Left cardiac atrium (tissue), 4 donors: ENCODE measurements at regions not wholly inside any gene's neighbourhood (a gene's known extent, or its start where the extent isn't known, plus 50 kb on each side); places are given as distances from the start of the nearest gene placed in this dataset.

Source experiments
- ATAC-seq, 2 donors: fragments of 200-7000 bp; cut with Tn5 transposase; one replicate each; pipeline ENCODE4 v1.9.1; 2020; ENCODE audit warnings: mild to moderate bottlenecking in 2 of 2, moderate library complexity in 2 of 2
- DNase-seq: peaks from one replicate; pipeline ENCODE4 v3.0.0-alpha.2; 2020
- intact Hi-C, 2 donors: fragments of 100-400 bp; cut with DNase I; formaldehyde crosslinking; loops; one replicate each; pipeline versions ENCODE4 v1.14.1 to v1.15.1; 2022 to 2023
- donor health status: DM: no; HTN: yes; CAD: no.
- donor health status: DM: no; HTN: yes; CAD: no; lungs with severe emphysema.
- donor health status: DM: yes; HTN: yes; CAD: no.
- donor health status: Dilated cardiomyopathy.

DNA sequence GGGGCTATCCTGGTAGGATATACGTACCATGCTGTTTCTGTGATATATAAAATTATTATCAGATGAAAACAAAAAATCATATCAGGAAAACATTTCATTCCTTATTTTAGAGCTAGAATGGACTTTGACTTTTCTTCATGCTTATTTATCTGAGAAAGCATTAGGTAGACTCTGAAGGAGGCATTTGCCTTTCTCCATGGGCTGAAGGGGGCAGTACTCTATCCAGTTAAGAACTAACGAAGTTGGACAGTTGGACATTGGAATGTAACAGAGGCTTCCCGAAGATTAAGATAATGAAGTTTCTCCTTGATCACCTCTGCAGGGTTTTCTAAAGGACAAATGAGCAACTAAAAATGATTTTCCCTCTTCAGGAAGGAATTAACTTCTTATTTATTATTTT is 233.9 kb downstream of the SAMD5 start:
- DNase-seq: no peak
- intact Hi-C loops: no loop called here
- no peak for ATAC-seq

- no peak for DNase-seq
- intact Hi-C loops: no loop called here
- ATAC-seq: no peak
Measured at GRCh38 chr6:147744012-147744411, 235.5 kb downstream of the SAMD5 start.

GRCh38 chr6:147749331-147749730 is 240.8 kb downstream of the SAMD5 start:
- ATAC-seq (no peak), DNase-seq (no peak)
- intact Hi-C loops: no loop called here

DNA sequence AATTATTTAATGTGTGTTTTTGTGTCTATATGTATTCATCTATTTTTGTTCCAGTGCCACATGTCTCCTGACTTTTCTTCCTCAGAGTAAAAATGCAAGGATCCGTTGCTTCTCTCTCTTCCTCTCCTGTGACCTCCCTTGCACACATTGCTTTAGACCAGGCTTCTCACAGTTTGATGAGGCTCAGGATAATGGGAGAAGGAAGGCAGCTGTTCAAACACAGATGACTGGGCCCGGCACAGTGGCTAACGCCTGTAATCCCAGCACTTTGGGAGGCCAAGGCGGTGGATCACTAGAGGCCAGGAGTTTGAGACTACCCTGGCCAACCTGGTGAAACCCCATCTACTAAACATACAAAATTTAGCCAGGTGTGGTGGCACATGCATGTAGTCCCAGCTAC is 241.9 kb downstream of the SAMD5 start:
- DNase-seq (no peak), ATAC-seq (no peak)
- intact Hi-C loops: no loop called here

DNA sequence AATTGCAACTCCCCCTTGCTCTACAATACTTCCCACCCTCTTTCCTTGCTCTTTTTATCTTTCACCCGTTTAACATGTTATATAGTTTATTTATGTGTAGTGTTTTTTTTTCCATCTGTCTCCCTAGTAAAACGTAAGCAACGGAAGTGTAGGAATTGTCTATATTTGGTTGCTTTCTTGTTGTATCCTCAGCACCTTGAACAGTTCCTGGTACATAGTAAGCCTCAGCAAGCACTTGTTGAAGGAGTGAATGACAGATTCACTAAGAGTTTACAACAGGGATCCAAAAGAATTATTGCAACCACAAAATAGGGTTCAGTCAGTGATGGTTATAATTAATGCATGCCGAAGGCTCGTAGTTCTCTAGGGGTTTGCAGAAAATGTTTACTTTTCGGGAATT is 242.7 kb downstream of the SAMD5 start:
- DNase-seq: no peak
- ATAC-seq: no peak
- intact Hi-C loops: no loop called here

GRCh38 chr6:147752689-147753403 is 244.4 kb downstream of the SAMD5 start:
- intact Hi-C loops: no loop called here
- ATAC-seq (no peak), DNase-seq (no peak)

- ATAC-seq (no peak), DNase-seq (no peak)
- intact Hi-C loops: no loop called here
Measured at GRCh38 chr6:147755999-147756398, 247.5 kb downstream of the SAMD5 start.

- no peak for DNase-seq
- ATAC-seq: no peak
- intact Hi-C loops: no loop called here
Measured at GRCh38 chr6:147756891-147757290, 248.4 kb downstream of the SAMD5 start.

DNA sequence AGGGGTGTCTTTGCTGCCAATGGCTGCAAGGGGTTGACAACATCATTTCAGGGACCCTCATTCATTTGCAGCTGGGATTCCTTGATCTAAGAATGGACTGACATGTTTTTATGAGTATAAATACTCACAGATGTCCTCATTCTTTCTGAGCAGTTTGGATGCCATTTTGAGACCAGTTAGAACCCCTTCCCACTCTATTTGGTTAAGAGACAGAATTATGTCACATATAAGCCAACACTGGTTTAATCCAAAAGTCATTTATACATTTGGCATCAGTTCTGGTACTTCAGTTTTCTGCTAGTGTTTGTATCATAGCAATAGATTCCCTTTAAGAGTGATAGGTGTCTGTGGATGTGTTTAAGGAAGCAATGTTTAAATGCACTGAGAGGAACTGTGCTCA is 248.8 kb downstream of the SAMD5 start:
- ATAC-seq: no peak
- intact Hi-C loops: no loop called here
- DNase-seq: no peak

DNA sequence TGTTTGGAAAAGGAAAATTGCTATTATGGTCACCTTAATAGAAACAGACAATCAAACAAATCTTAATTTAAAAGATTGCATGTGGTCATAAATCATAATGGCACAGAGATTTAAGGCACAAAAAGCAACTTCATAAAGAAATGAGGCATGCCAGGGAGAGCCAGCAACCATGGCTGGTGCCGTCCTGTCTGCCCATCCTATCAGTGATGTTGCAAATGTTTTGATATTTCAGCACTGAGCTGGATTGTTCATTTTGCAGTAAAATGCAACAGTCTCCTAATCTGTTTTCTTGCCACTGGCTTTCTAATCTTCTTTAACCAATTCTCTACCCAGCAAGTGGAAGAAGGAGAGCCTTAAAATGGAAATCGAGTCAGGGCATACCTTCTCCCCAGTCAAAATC is 249.8 kb downstream of the SAMD5 start:
- intact Hi-C loops: no loop called here
- DNase-seq: no peak
- no peak for ATAC-seq

DNA sequence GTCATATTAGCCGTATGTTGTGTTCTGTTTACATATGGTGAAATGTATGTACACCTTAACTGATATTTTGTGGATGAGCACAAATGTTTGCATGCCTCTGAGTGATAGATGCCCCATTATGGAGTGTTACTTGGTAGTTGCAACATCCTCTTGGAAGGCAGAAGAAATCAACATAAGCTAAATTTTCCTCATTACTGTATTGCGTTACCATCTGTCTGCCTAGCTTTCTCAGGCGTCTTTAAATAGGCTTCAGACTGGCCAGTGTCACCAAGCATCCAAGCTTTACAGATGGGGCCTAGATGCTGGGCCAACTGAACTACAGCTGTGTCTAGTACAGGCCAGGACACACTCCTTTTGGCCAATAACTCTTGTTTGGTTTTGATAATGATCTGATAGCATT is 250.6 kb downstream of the SAMD5 start:
- ATAC-seq (peak in 1 of 2 donors; percentile 40), DNase-seq (peak; percentile 24)
- intact Hi-C loops: no loop called here

GRCh38 chr6:147759536-147759935 is 251.0 kb downstream of the SAMD5 start:
- DNase-seq (no peak), ATAC-seq (no peak)
- intact Hi-C loops: no loop called here

- no peak for DNase-seq
- ATAC-seq: no peak
- intact Hi-C loops: no loop called here
Measured at GRCh38 chr6:147765541-147765940, 257.1 kb downstream of the SAMD5 start.

DNA sequence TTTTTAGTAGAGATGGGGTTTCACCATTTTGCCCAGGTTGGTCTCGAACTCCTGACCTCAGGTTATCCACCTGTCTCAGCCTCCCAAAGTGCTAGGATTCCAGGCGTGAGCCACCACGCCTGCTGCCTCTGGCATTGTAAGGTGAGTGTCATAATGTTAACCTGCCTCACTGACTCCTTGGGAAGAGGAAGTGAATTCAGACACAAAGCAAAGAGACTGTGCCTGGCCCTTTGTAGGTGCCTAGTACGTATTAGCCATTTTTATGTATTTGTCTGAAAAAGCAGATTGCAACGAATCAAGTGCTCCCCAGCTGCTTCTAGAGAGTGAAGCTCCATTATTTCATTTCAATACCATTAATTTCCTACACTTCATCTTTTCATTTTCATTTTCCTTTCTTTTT is 260.5 kb downstream of the SAMD5 start:
- intact Hi-C loops: no loop called here
- no peak for DNase-seq
- ATAC-seq: no peak

- no peak for ATAC-seq
- no peak for DNase-seq
- intact Hi-C loops: no loop called here
Measured at GRCh38 chr6:147769496-147770087, 261.1 kb downstream of the SAMD5 start.

GRCh38 chr6:147770221-147770620 is 261.7 kb downstream of the SAMD5 start:
- ATAC-seq: no peak
- DNase-seq: no peak
- intact Hi-C loops: no loop called here

- DNase-seq: no peak
- no peak for ATAC-seq
- intact Hi-C loops: no loop called here
Measured at GRCh38 chr6:147772724-147773123, 264.2 kb downstream of the SAMD5 start.

DNA sequence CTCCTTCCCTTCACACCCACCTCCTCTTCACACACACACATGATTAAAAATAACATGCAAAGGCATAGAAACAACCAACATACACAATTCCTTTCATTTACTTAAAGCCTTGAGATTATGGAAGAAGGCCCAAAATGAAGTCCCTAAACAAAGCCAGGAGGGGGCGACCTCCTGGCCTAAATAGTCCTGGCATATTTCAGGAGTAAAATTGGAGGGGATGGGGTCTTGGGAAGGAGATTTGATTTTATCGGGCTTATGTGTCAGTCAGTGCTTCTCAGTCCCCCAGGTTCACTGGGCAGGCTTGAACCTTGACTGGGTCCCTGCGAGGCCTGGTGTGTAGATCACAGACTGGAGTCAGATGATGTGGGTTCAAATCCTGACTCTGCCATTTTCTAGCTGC is 266.4 kb downstream of the SAMD5 start:
- ATAC-seq: no peak
- intact Hi-C loops: no loop called here

DNA sequence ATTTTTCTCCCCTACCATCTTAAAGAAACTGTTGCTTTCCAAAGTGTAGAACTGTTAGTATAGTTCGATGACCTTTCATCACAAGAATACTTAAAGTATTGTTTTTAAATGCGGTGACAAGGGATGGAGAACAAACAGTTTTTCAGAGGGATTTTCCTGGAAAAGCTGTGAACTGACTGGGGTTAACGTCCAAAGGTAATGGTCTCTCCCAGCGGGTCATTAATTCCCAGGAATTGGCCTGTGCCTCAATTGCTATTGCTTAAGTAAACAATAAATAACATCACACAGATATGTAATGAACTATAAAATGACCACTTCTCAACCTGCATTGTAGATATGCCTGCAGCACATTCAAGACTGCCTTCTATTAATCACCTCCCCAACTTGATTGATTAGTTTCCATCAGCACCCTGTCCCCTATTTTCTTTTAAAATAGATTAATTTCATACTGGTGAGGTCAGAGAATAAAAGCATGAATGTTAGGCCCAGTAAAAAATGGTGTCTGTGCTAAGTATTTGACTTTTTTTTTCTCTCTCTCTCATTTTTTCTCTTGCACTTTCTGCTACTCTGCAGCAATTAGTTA is 268.2 kb downstream of the SAMD5 start:
- ATAC-seq (no peak), DNase-seq (no peak)
- intact Hi-C loops: no loop called here

More for the DNA sequence above, 266.4 kb downstream of the SAMD5 start:
- DNase-seq: no peak

DNA sequence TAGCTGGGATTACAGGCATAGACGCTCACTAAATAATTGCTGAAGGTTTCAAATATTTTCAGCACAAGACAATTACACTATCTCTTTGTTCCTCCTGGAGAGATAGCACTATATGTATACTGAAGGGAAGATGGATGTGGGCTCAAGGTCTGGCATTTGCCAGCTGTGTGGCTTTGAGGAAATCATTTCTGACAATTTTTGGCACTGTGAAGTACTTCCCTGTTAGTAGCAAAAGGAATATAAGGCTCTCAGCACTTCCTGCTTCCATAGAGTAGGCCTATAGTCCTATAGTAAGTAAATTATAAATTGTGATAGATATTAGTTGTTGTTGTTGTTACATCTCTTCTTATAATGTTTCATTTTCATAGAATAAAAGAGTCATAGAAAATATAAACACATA is 271.1 kb downstream of the SAMD5 start:
- DNase-seq (no peak), ATAC-seq (no peak)
- intact Hi-C loops: no loop called here

GRCh38 chr6:147782302-147782701 is 273.8 kb downstream of the SAMD5 start:
- ATAC-seq (no peak), DNase-seq (no peak)
- intact Hi-C loops: no loop called here
